ENCODE measurements at regions not wholly inside any gene's neighbourhood (a gene's known extent, or its start where the extent isn't known, plus 50 kb on each side); places are given as distances from the start of the nearest gene placed in this dataset.

DNA sequence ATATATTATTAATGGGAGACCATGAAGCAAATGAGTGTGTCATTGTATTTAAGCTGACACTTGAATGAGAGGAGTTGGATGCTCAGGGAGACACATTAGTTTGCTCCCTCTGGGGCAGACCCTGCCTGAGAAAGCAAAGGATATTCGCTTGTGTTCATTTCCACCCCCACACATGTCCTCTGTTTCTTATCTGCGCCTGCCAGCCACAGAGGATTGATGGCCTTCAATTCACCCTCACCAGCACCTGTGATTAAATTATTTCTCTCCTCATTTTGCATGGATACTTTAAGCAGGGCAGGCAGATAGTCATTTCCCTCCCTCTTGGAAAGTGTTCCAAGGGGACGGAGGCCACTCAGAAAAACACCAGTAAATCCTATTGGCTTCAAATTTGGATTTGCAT is 185.2 kb upstream of the GMDS start:
- no peak overlapping the region for H3K23ac ChIP-seq (ENCODE audit: low read depth, low read length, poor library complexity)
- no peak for DNase-seq (ENCODE audit: low spot score)
- H3K4me1 ChIP-seq (ENCODE audit: control insufficient read depth in 2 of 2, insufficient read depth in 1 of 2, low read depth in 1 of 2, low read length in 2 of 2): peaks cover 0 to 8% of the 10 kb centered on the region in 2 donors
- H2BK5ac ChIP-seq (ENCODE audit: low read length): no peak overlapping the region
- H3K9me3 ChIP-seq (replicated peaks in 1 of 2; ENCODE audit: control insufficient read depth in 2 of 2, insufficient read depth in 1 of 2, low read depth in 1 of 2, low read length in 2 of 2): no peaks in the 10 kb centered on the region
- no peak overlapping the region for H3K4me3 ChIP-seq (ENCODE audit: low read length in 2 of 2)
- no peak overlapping the region for H2BK120ac ChIP-seq (ENCODE audit: low read depth, low read length)
- H3K4ac ChIP-seq (ENCODE audit: low read length): no peak overlapping the region
- H3K9ac ChIP-seq (ENCODE audit: low read depth, low read length, poor library complexity): no peak overlapping the region
- no peak overlapping the region for H3K18ac ChIP-seq (ENCODE audit: low read length)
- no peaks in the 10 kb centered on the region for H3K36me3 ChIP-seq (replicated peaks in 1 of 2; ENCODE audit: control insufficient read depth in 2 of 2, insufficient read depth in 2 of 2, low read length in 2 of 2)
- WGBS, 2 donors (ENCODE audit: extremely low coverage in 2 of 2, insufficient read length in 2 of 2, insufficient replicate concordance in 1 of 2): no CpG with 5 or more reads among the region's 3 CpGs
- H2AK5ac ChIP-seq (ENCODE audit: low read depth, low read length): no peak overlapping the region
- peaks cover 0 to 2% (median 0%) of the 10 kb centered on the region in 3 experiments for H3K27me3 ChIP-seq (ENCODE audit: control insufficient read depth in 3 of 3, insufficient read depth in 3 of 3, low read depth in 1 of 3, low read length in 3 of 3)
- no peak overlapping the region for H2AFZ ChIP-seq (ENCODE audit: low read length)
- no peak overlapping the region for H2BK12ac ChIP-seq (ENCODE audit: low read length)
- no peak overlapping the region for H3K14ac ChIP-seq (ENCODE audit: low read length)
- H3K79me1 ChIP-seq (ENCODE audit: low read depth, low read length): no peaks in the 10 kb centered on the region
- H4K91ac ChIP-seq (ENCODE audit: low read depth, low read length, poor library complexity): no peak overlapping the region
- H3K4me2 ChIP-seq (ENCODE audit: insufficient read depth, low read length, poor library complexity, severe bottlenecking): no peak overlapping the region
- no peak overlapping the region for H4K8ac ChIP-seq (ENCODE audit: low read depth, low read length)
- no peak overlapping the region for H3K27ac ChIP-seq (replicated peaks; ENCODE audit: low read length)
- H2BK15ac ChIP-seq (ENCODE audit: low read length): no peak overlapping the region

DNA sequence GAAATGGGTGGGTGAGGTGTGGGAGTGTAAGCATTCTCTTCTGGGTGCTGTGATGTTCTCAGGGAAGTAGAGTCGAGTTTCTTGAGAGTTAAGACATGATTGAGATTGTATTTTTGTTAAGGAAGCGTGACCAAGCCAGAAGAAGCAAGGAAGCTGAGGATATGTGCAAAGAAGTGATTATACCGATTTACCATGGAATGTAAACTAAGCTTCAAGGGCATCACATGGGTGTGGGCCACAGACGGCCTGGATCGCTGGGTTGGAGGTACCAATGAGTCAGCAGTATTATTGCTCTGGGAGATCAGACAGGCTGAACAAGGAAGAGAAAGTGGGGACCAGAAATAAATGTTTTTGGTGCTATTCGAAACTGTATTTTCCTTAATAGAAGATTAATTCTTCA is 184.1 kb upstream of the GMDS start:
- no peak overlapping the region for H4K91ac ChIP-seq (ENCODE audit: low read depth, low read length, poor library complexity)
- no peak overlapping the region for H3K4me2 ChIP-seq (ENCODE audit: insufficient read depth, low read length, poor library complexity, severe bottlenecking)
- H3K9me3 ChIP-seq (replicated peaks in 1 of 2; ENCODE audit: control insufficient read depth in 2 of 2, insufficient read depth in 1 of 2, low read depth in 1 of 2, low read length in 2 of 2): no peaks in the 10 kb centered on the region
- no peaks in the 10 kb centered on the region for H3K79me1 ChIP-seq (ENCODE audit: low read depth, low read length)
- no peak overlapping the region for H2BK5ac ChIP-seq (ENCODE audit: low read length)
- H2BK120ac ChIP-seq (ENCODE audit: low read depth, low read length): no peak overlapping the region
- no peak overlapping the region for H3K4me3 ChIP-seq (ENCODE audit: low read length in 2 of 2)
- H4K8ac ChIP-seq (ENCODE audit: low read depth, low read length): no peak overlapping the region
- H2BK12ac ChIP-seq (ENCODE audit: low read length): no peak overlapping the region
- no peaks in the 10 kb centered on the region for H3K36me3 ChIP-seq (replicated peaks in 1 of 2; ENCODE audit: control insufficient read depth in 2 of 2, insufficient read depth in 2 of 2, low read length in 2 of 2)
- H3K27ac ChIP-seq (replicated peaks; ENCODE audit: low read length): no peak overlapping the region
- peaks cover 0 to 8% of the 10 kb centered on the region in 2 donors for H3K4me1 ChIP-seq (ENCODE audit: control insufficient read depth in 2 of 2, insufficient read depth in 1 of 2, low read depth in 1 of 2, low read length in 2 of 2)
- WGBS, 2 donors (ENCODE audit: extremely low coverage in 2 of 2, insufficient read length in 2 of 2, insufficient replicate concordance in 1 of 2): no CpG with 5 or more reads among the region's 6 CpGs
- no peak overlapping the region for H2AFZ ChIP-seq (ENCODE audit: low read length)
- H3K18ac ChIP-seq (ENCODE audit: low read length): no peak overlapping the region
- H3K4ac ChIP-seq (ENCODE audit: low read length): no peak overlapping the region
- no peak overlapping the region for H3K23ac ChIP-seq (ENCODE audit: low read depth, low read length, poor library complexity)
- H2BK15ac ChIP-seq (ENCODE audit: low read length): no peak overlapping the region
- DNase-seq (ENCODE audit: low spot score): no peak
- H3K27me3 ChIP-seq (ENCODE audit: control insufficient read depth in 3 of 3, insufficient read depth in 3 of 3, low read depth in 1 of 3, low read length in 3 of 3): peaks cover 0 to 2% (median 0%) of the 10 kb centered on the region in 3 experiments
- H3K14ac ChIP-seq (ENCODE audit: low read length): no peak overlapping the region
- no peak overlapping the region for H2AK5ac ChIP-seq (ENCODE audit: low read depth, low read length)
- no peak overlapping the region for H3K9ac ChIP-seq (ENCODE audit: low read depth, low read length, poor library complexity)

DNA sequence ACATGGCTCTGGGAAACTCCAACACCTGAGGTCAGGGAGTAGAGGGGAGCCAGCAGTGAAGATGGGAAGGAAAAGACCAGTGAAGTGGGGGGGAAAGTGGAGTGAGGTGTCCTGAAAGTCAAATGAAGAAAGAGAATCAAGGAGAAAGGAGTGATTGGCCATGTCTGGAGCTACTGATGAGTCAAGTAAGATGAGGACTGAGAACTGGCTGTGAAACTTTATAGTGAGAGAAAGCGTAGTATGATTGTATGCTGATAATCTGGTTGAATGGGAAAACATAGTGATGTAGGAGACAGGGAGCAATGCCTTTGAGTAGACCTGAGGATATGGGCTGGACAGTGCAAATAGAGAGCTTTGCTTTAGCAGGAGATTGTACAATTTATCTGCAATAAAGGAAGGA is 183.6 kb upstream of the GMDS start:
- WGBS, 2 donors (ENCODE audit: extremely low coverage in 2 of 2, insufficient read length in 2 of 2, insufficient replicate concordance in 1 of 2): no CpG with 5 or more reads among the region's 1 CpG

DNA sequence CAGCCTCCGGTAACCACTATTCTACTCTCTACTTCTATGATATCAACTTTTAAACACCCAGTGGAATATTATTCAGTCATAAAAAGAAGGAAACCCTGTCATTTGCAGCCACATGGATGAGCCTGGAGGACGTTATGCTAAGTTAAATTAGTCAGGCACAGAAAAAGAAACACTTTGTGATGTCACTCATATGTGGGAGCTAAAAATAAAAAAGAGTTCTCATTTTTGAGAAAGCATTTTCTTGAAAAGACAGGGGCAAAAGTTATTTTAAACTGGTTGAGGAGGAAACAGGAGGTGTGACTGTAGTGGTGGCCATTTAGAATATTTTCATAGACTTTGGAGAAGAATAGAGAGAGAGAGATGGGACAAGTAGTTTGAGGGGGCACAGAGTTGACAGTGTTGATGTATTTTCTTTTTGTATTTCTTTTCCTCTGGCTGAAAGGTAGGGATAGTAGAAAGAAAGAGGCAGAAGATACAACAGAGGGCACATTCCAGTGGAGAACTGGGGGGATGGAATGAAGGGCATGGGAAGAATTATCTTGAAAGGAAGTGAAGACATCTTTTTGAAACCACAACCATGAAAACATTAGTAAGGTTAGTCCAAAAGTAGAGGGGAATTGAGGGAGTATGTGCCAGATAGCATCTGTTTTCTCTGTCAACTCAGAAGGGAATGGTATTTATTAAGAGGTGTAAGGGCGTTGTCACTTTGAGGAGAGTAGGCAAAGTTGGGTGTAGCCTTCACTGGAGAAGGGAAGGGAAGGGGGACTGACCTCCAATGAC is 181.3 kb upstream of the GMDS start:
- H2BK12ac ChIP-seq (ENCODE audit: low read length): no peak overlapping the region
- H3K23ac ChIP-seq (ENCODE audit: low read depth, low read length, poor library complexity): no peak overlapping the region
- no peak overlapping the region for H4K8ac ChIP-seq (ENCODE audit: low read depth, low read length)
- H3K4me2 ChIP-seq (ENCODE audit: insufficient read depth, low read length, poor library complexity, severe bottlenecking): no peak overlapping the region
- H3K4me3 ChIP-seq (ENCODE audit: low read length in 2 of 2): no peak overlapping the region
- H3K27me3 ChIP-seq (ENCODE audit: control insufficient read depth in 3 of 3, insufficient read depth in 3 of 3, low read depth in 1 of 3, low read length in 3 of 3): no peaks in the 10 kb centered on the region
- H3K9ac ChIP-seq (ENCODE audit: low read depth, low read length, poor library complexity): no peak overlapping the region
- no peaks in the 10 kb centered on the region for H3K4me1 ChIP-seq (ENCODE audit: control insufficient read depth in 2 of 2, insufficient read depth in 1 of 2, low read depth in 1 of 2, low read length in 2 of 2)
- no peak overlapping the region for H3K18ac ChIP-seq (ENCODE audit: low read length)
- no peak overlapping the region for H4K91ac ChIP-seq (ENCODE audit: low read depth, low read length, poor library complexity)
- H2AFZ ChIP-seq (ENCODE audit: low read length): no peak overlapping the region
- H2BK15ac ChIP-seq (ENCODE audit: low read length): no peak overlapping the region
- no peak overlapping the region for H2BK120ac ChIP-seq (ENCODE audit: low read depth, low read length)
- no peak overlapping the region for H3K27ac ChIP-seq (replicated peaks; ENCODE audit: low read length)
- no peaks in the 10 kb centered on the region for H3K36me3 ChIP-seq (replicated peaks in 1 of 2; ENCODE audit: control insufficient read depth in 2 of 2, insufficient read depth in 2 of 2, low read length in 2 of 2)
- no peak overlapping the region for H2AK5ac ChIP-seq (ENCODE audit: low read depth, low read length)
- DNase-seq (ENCODE audit: low spot score): no peak
- no peak overlapping the region for H2BK5ac ChIP-seq (ENCODE audit: low read length)
- no CpG with 5 or more reads among the region's 3 CpGs for WGBS, 2 donors (ENCODE audit: extremely low coverage in 2 of 2, insufficient read length in 2 of 2, insufficient replicate concordance in 1 of 2)
- no peak overlapping the region for H3K14ac ChIP-seq (ENCODE audit: low read length)
- no peaks in the 10 kb centered on the region for H3K79me1 ChIP-seq (ENCODE audit: low read depth, low read length)
- H3K4ac ChIP-seq (ENCODE audit: low read length): no peak overlapping the region
- no peaks in the 10 kb centered on the region for H3K9me3 ChIP-seq (replicated peaks in 1 of 2; ENCODE audit: control insufficient read depth in 2 of 2, insufficient read depth in 1 of 2, low read depth in 1 of 2, low read length in 2 of 2)

More for the DNA sequence above, 183.6 kb upstream of the GMDS start:
- H3K9me3 ChIP-seq (replicated peaks in 1 of 2; ENCODE audit: control insufficient read depth in 2 of 2, insufficient read depth in 1 of 2, low read depth in 1 of 2, low read length in 2 of 2): no peaks in the 10 kb centered on the region
- no peak overlapping the region for H3K9ac ChIP-seq (ENCODE audit: low read depth, low read length, poor library complexity)
- peaks cover 0 to 8% of the 10 kb centered on the region in 2 donors for H3K4me1 ChIP-seq (ENCODE audit: control insufficient read depth in 2 of 2, insufficient read depth in 1 of 2, low read depth in 1 of 2, low read length in 2 of 2)
- H3K18ac ChIP-seq (ENCODE audit: low read length): no peak overlapping the region
- no peak overlapping the region for H2AFZ ChIP-seq (ENCODE audit: low read length)
- H4K8ac ChIP-seq (ENCODE audit: low read depth, low read length): no peak overlapping the region
- no peak overlapping the region for H3K4me2 ChIP-seq (ENCODE audit: insufficient read depth, low read length, poor library complexity, severe bottlenecking)
- no peak overlapping the region for H3K4me3 ChIP-seq (ENCODE audit: low read length in 2 of 2)
- no peak overlapping the region for H3K14ac ChIP-seq (ENCODE audit: low read length)
- H3K4ac ChIP-seq (ENCODE audit: low read length): no peak overlapping the region
- H3K27ac ChIP-seq (replicated peaks; ENCODE audit: low read length): no peak overlapping the region
- H3K36me3 ChIP-seq (replicated peaks in 1 of 2; ENCODE audit: control insufficient read depth in 2 of 2, insufficient read depth in 2 of 2, low read length in 2 of 2): no peaks in the 10 kb centered on the region
- DNase-seq (ENCODE audit: low spot score): no peak
- no peaks in the 10 kb centered on the region for H3K79me1 ChIP-seq (ENCODE audit: low read depth, low read length)
- peaks cover 0 to 2% (median 0%) of the 10 kb centered on the region in 3 experiments for H3K27me3 ChIP-seq (ENCODE audit: control insufficient read depth in 3 of 3, insufficient read depth in 3 of 3, low read depth in 1 of 3, low read length in 3 of 3)
- no peak overlapping the region for H2BK15ac ChIP-seq (ENCODE audit: low read length)
- no peak overlapping the region for H2BK5ac ChIP-seq (ENCODE audit: low read length)
- H4K91ac ChIP-seq (ENCODE audit: low read depth, low read length, poor library complexity): no peak overlapping the region
- H2BK12ac ChIP-seq (ENCODE audit: low read length): no peak overlapping the region
- H3K23ac ChIP-seq (ENCODE audit: low read depth, low read length, poor library complexity): no peak overlapping the region
- no peak overlapping the region for H2AK5ac ChIP-seq (ENCODE audit: low read depth, low read length)
- H2BK120ac ChIP-seq (ENCODE audit: low read depth, low read length): no peak overlapping the region
